ENCODE measurements at regions not wholly inside any gene's neighbourhood (a gene's known extent, or its start where the extent isn't known, plus 50 kb on each side); places are given as distances from the start of the nearest gene placed in this dataset.

- H3K4me3 Mint-ChIP-seq, result no peak overlapping the region
- H3K27me3 Mint-ChIP-seq, result peaks cover 2% of the 10 kb centered on the region
- no peak for DNase-seq
- peaks cover 19% of the 10 kb centered on the region for H3K4me1 Mint-ChIP-seq
- H3K9me3 Mint-ChIP-seq, result peaks cover 4% of the 10 kb centered on the region
- H3K36me3 Mint-ChIP-seq (ENCODE audit: low read depth), result no peaks in the 10 kb centered on the region
- H3K27ac Mint-ChIP-seq, result no peak overlapping the region
- intact Hi-C loops (cut with micrococcal nuclease), result no loop called here
Observed at GRCh38 chr3:188043891-188044290, 110.1 kb upstream of the LPP start.

- H3K4me3 Mint-ChIP-seq, result no peak overlapping the region
- intact Hi-C loops (cut with micrococcal nuclease), result no loop called here
- peaks cover 4% of the 10 kb centered on the region for H3K9me3 Mint-ChIP-seq
- peaks cover 2% of the 10 kb centered on the region for H3K27me3 Mint-ChIP-seq
- DNase-seq, result no peak
- peaks cover 31% of the 10 kb centered on the region for H3K4me1 Mint-ChIP-seq
- no peaks in the 10 kb centered on the region for H3K36me3 Mint-ChIP-seq (ENCODE audit: low read depth)
- H3K27ac Mint-ChIP-seq, result no peak overlapping the region
Observed at GRCh38 chr3:188046561-188047211, 107.3 kb upstream of the LPP start.

DNA sequence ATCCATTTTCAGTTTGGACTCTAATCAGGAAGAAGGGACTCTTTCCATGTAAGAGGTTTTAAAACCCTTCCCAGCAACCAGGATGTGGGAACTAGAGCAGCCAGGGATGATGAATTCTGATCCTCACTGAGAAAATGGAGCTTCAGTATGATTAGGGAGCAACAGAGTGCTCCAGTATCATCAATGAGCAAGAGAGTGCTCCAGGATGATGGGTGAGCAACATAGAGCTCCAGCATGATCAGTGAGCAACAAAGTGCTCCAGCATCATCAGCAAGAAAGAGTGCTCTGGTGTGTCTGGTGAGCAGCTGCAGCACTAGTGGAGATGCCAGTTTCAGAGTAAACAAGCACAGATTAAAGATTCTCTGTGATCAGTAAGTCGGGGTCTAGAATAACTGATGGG, 106.4 kb upstream of the LPP start:
- peaks cover 4% of the 10 kb centered on the region for H3K9me3 Mint-ChIP-seq
- peaks cover 2% of the 10 kb centered on the region for H3K27me3 Mint-ChIP-seq
- H3K27ac Mint-ChIP-seq, result no peak overlapping the region
- H3K4me3 Mint-ChIP-seq, result no peak overlapping the region
- intact Hi-C loops (cut with micrococcal nuclease), result no loop called here
- H3K36me3 Mint-ChIP-seq (ENCODE audit: low read depth), result no peaks in the 10 kb centered on the region
- DNase-seq, result no peak
- H3K4me1 Mint-ChIP-seq, result peaks cover 34% of the 10 kb centered on the region

DNA sequence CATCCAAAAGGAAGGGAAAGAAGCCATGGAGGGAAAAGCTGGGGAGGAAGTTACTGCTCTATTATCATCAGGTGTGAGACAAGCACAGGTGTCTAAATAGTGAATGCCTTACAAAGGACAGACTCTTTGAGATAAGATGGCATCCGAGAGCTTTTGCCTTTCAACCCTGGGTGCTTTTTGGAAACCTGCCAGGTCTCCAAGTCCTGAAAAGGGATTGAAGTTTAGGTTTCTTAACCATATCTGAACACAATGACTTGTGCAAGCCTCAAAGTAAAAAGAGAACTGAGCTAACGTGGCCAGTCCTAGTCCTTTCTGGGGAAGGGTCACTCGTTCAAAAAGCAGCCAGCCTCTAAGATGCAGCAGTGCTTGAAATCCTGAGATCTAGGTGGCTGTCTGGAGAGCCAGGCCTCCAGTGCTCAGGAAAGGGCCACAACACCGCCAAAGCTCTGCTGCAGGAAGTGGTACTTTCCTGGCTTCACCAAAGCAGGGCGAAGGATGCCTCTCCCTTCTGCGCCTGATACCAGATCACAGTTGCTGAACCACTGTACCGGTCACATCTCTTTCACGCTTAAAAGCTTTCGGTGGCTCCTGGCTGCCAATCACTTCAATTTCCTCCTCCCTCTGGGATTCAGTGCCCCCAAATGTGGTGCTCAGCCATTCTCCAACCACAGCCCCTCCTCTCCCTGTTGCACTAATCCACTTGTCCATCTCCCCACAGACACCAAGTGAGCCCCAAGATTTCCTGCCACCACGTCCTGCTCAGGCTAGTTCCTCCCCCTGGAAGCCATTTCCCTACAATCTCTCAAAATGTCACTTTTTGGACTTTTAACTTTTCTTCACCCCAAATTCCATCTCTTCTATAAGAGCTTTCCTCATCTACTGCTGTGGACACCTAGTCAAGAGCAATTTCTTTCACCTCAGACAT, 104.1 kb upstream of the LPP start:
- intact Hi-C loops (cut with micrococcal nuclease), result no loop called here
- Mint-ChIP-seq H3K27me3 (no peaks in the 10 kb centered on the region), H3K36me3 (ENCODE audit: low read depth) (no peaks in the 10 kb centered on the region), H3K9me3 (no peaks in the 10 kb centered on the region), H3K4me3 (peak overlapping the region; percentile 33), H3K4me1 (peaks cover 26% of the 10 kb centered on the region), H3K27ac (peak overlapping the region; percentile 38)
- DNase-seq, result peak; percentile 82

DNA sequence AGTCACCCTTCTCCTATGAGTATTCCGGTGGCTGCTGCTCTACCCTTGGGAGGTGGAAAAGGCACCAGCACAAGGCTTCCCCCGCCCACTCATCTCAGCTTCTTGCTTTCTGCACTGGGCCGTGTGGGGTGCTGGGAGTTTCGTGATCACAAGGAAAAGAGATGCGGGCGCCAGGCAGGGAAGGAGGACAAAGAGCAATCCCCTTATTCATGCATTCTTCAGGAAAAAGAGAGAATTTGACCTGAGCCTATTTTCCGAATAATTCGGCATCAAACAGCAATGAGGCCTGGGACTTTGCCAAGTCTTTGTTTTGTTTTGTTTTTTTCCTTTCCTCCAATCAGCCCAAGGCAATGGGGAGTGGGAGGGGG, 102.2 kb upstream of the LPP start:
- Mint-ChIP-seq H3K27me3 (no peaks in the 10 kb centered on the region), H3K36me3 (ENCODE audit: low read depth) (no peaks in the 10 kb centered on the region), H3K4me3 (no peak overlapping the region), H3K27ac (no peak overlapping the region), H3K9me3 (no peaks in the 10 kb centered on the region), H3K4me1 (peaks cover 26% of the 10 kb centered on the region)
- intact Hi-C loops (cut with micrococcal nuclease), result no loop called here
- no peak for DNase-seq

- DNase-seq, result no peak
- Mint-ChIP-seq H3K4me1 (peaks cover 26% of the 10 kb centered on the region), H3K4me3 (no peak overlapping the region), H3K27me3 (no peaks in the 10 kb centered on the region), H3K27ac (peak overlapping the region; percentile 59), H3K9me3 (no peaks in the 10 kb centered on the region), H3K36me3 (ENCODE audit: low read depth) (no peaks in the 10 kb centered on the region)
- intact Hi-C loops (cut with micrococcal nuclease), result no loop called here
Observed at GRCh38 chr3:188052169-188053035, 101.6 kb upstream of the LPP start.

DNA sequence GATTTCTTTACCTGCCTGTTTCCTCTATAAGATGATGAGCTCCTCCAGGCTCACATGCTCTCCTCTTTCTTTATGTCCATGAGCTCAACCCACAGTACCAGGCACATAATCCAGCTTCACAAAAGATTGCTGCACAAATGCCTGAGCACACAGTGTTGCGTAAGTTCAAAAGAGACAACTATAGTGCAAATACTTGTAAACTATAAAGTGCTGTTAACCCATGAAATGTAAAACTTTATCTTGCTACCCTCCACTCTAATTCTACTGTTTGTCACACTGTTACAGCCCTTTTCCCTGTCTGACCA, 101.0 kb upstream of the LPP start:
- no peak for DNase-seq
- Mint-ChIP-seq H3K9me3 (no peaks in the 10 kb centered on the region), H3K27ac (no peak overlapping the region), H3K4me1 (peaks cover 26% of the 10 kb centered on the region), H3K36me3 (ENCODE audit: low read depth) (no peaks in the 10 kb centered on the region), H3K4me3 (no peak overlapping the region), H3K27me3 (no peaks in the 10 kb centered on the region)
- intact Hi-C loops (cut with micrococcal nuclease), result no loop called here

GRCh38 chr3:188053710-188054380, 100.1 kb upstream of the LPP start:
- intact Hi-C loops (cut with micrococcal nuclease), result no loop called here
- no peak overlapping the region for H3K4me3 Mint-ChIP-seq
- no peaks in the 10 kb centered on the region for H3K36me3 Mint-ChIP-seq (ENCODE audit: low read depth)
- no peak for DNase-seq
- H3K27me3 Mint-ChIP-seq, result no peaks in the 10 kb centered on the region
- peaks cover 26% of the 10 kb centered on the region for H3K4me1 Mint-ChIP-seq
- H3K27ac Mint-ChIP-seq, result no peak overlapping the region
- no peaks in the 10 kb centered on the region for H3K9me3 Mint-ChIP-seq

DNA sequence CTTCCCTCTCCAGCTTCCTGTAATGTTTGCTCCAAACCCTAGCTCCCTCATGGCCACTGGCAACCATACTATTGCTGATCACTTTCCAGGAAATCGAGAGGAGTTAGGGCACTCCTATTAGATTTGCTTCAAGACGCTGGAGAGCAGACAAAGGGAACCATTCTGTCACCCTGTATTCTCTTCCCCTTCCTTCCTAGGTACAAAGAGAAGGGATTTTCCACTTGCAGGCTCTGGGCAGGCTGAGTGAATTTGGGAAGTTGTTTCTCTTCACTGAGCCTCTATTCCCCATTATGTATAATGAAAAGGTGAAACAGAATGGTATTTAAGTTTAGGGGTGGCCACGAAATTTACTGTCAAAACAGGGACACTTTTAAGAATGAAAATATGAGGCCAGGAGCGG, 99.4 kb upstream of the LPP start:
- Mint-ChIP-seq H3K9me3 (no peaks in the 10 kb centered on the region), H3K4me1 (peaks cover 23% of the 10 kb centered on the region), H3K36me3 (ENCODE audit: low read depth) (no peaks in the 10 kb centered on the region), H3K4me3 (no peak overlapping the region), H3K27ac (no peak overlapping the region), H3K27me3 (no peaks in the 10 kb centered on the region)
- no peak for DNase-seq
- intact Hi-C loops (cut with micrococcal nuclease), result no loop called here

DNA sequence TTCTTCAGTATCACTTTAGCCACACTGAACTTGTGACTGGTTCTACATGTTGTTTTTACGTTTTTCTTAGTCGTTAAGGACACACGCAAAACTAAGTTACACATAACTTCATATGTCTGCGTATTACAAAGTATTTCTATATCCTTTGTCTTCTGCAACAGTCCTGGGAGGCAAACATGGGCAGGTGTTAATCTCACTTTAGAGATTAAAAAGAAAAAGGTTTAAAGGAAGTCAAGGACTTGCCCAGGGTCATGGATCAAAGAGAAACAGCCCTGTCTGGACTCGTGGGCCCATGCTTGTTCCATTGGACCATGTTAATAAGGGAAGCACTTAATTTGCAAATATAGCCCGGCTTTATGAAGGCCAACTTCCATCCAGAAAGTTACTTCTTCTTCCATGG, 98.6 kb upstream of the LPP start:
- H3K9me3 Mint-ChIP-seq, result no peaks in the 10 kb centered on the region
- no peaks in the 10 kb centered on the region for H3K36me3 Mint-ChIP-seq (ENCODE audit: low read depth)
- intact Hi-C loops (cut with micrococcal nuclease), result no loop called here
- H3K27me3 Mint-ChIP-seq, result no peaks in the 10 kb centered on the region
- H3K27ac Mint-ChIP-seq, result no peak overlapping the region
- H3K4me1 Mint-ChIP-seq, result peaks cover 24% of the 10 kb centered on the region
- no peak for DNase-seq
- H3K4me3 Mint-ChIP-seq, result no peak overlapping the region

- H3K4me3 Mint-ChIP-seq, result no peak overlapping the region
- H3K9me3 Mint-ChIP-seq, result no peaks in the 10 kb centered on the region
- peaks cover 27% of the 10 kb centered on the region for H3K4me1 Mint-ChIP-seq
- no peaks in the 10 kb centered on the region for H3K27me3 Mint-ChIP-seq
- no peak for DNase-seq
- no peak overlapping the region for H3K27ac Mint-ChIP-seq
- intact Hi-C loops (cut with micrococcal nuclease), result no loop called here
- H3K36me3 Mint-ChIP-seq (ENCODE audit: low read depth), result no peaks in the 10 kb centered on the region
Observed at GRCh38 chr3:188057124-188057523, 96.8 kb upstream of the LPP start.

DNA sequence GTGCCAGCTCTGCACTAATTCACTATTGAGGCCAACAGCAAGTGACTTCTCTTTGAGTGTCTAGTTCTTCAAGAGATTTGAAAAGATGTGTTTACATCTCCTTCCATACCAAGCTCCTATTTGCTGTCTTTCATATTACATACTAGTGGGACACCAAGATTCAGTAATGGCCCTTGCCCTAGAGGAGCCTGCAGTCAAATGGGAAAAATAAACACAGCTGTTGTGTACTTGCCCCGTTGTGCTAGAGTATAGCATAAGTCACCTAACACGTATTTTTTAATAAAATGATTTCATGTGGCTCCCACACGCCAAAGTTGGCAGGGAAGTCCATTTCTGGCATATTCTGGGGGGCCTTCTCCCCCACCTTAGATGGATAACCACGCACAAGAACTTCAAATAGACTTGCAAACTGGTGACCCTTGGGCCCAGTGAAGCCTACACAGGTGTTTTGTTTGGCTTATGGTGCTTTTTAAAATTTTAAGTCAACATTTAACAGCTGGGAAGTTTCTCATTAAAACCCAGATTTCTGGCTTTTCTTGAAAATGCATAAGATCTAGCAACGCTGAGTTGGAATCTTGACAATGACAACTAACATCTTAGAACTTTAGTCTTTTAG, 95.3 kb upstream of the LPP start:
- no peaks in the 10 kb centered on the region for H3K9me3 Mint-ChIP-seq
- H3K4me1 Mint-ChIP-seq, result peaks cover 27% of the 10 kb centered on the region

DNA sequence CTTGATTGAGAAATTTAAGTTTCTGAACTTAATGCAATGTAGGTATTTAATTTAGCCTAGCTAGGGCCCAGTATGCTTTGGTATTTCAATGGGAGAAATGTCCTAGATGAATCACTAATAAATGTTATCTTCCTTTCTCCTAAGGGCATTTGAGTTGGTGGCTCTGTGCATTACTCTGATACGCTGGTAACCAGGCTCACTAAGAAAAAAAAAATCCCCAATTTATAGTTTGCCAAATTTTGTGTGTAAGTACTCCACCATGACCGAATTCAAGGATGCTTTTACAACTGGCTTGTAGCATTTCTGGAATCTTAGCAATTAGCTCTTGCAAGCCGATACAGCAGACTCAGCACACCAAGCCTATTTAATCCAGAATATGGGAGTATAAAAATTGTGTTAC, 94.6 kb upstream of the LPP start:
- Mint-ChIP-seq H3K4me3 (no peak overlapping the region), H3K4me1 (peaks cover 31% of the 10 kb centered on the region), H3K36me3 (ENCODE audit: low read depth) (no peaks in the 10 kb centered on the region), H3K27me3 (no peaks in the 10 kb centered on the region), H3K9me3 (no peaks in the 10 kb centered on the region), H3K27ac (no peak overlapping the region)
- DNase-seq, result no peak
- intact Hi-C loops (cut with micrococcal nuclease), result no loop called here

More for the DNA sequence above, 95.3 kb upstream of the LPP start:
- no peaks in the 10 kb centered on the region for H3K27me3 Mint-ChIP-seq
- H3K4me3 Mint-ChIP-seq, result no peak overlapping the region
- intact Hi-C loops (cut with micrococcal nuclease), result no loop called here
- no peak overlapping the region for H3K27ac Mint-ChIP-seq
- DNase-seq, result no peak
- H3K36me3 Mint-ChIP-seq (ENCODE audit: low read depth), result no peaks in the 10 kb centered on the region

Data from activated CD4-positive, alpha-beta T cell treated with anti-CD3 and anti-CD28 coated beads, Interleukin-2, amount 10 ng/mL, durations not matched to agents 24 days and 14 days (primary cell).